DND-41 (cell line): ENCODE measurements at regions not wholly inside any gene's neighbourhood (a gene's known extent, or its start where the extent isn't known, plus 50 kb on each side); places are given as distances from the start of the nearest gene placed in this dataset.

Source experiments
- ATAC-seq: fragments of 200-7000 bp; cut with Tn5 transposase; 3 replicates; pipeline ENCODE4 v1.9.1; 2021; ENCODE audit warnings: low read depth; ENCODE audit not compliant: insufficient read depth
- DNase-seq: peaks from one replicate; pipeline ENCODE4 v3.0.0-alpha.2; 2020
- H2AFZ ChIP-seq: 2 replicates; pipeline ENCODE4 v1.6.0; 2012; ENCODE audit warnings: low read depth, low read length
- H3K27ac ChIP-seq: 2 replicates; pipeline ENCODE4 v1.5.1; 2012; ENCODE audit warnings: low read length, inconsistent platforms
- H3K27me3 ChIP-seq: fragments of 200-600 bp; sonication (generic); 2 replicates; pipeline ENCODE4 v1.6.0; 2012; ENCODE audit warnings: low read length, mild to moderate bottlenecking, inconsistent platforms; ENCODE audit not compliant: insufficient read depth, poor library complexity
- H3K36me3 ChIP-seq: 2 replicates; pipeline ENCODE4 v1.5.1; 2012; ENCODE audit warnings: low read length, inconsistent platforms; ENCODE audit not compliant: insufficient read depth
- H3K4me1 ChIP-seq: 2 replicates; pipeline ENCODE4 v1.5.1; 2012; ENCODE audit warnings: mild to moderate bottlenecking, low read length; ENCODE audit not compliant: insufficient read depth
- H3K4me2 ChIP-seq: 2 replicates; pipeline ENCODE4 v1.6.0; 2012; ENCODE audit warnings: mild to moderate bottlenecking, moderate library complexity, low read length, inconsistent platforms; ENCODE audit not compliant: insufficient read depth
- H3K4me3 ChIP-seq, 2 experiments: fragments of 200-600 bp in 1 of 2; shearing (Covaris generic) in 1 of 2; 2 replicates each; pipeline ENCODE4 v1.5.1; 2012 to 2016; ENCODE audit warnings: inconsistent platforms in 2 of 2, low read length in 2 of 2, mild to moderate bottlenecking in 2 of 2, low read depth in 1 of 2, moderate library complexity in 1 of 2
- H3K79me2 ChIP-seq: 2 replicates; pipeline ENCODE4 v1.6.0; 2012; ENCODE audit warnings: low read length, inconsistent platforms; ENCODE audit not compliant: insufficient read depth
- H3K9ac ChIP-seq: 2 replicates; pipeline ENCODE4 v1.6.0; 2012; ENCODE audit warnings: low read depth, mild to moderate bottlenecking, inconsistent platforms, low read length, moderate library complexity
- H3K9me3 ChIP-seq: 2 replicates; pipeline ENCODE4 v1.5.1; 2012; ENCODE audit warnings: low read length, moderate library complexity, mild to moderate bottlenecking, inconsistent platforms; ENCODE audit not compliant: insufficient read depth, severe bottlenecking
- H4K20me1 ChIP-seq: 2 replicates; pipeline ENCODE4 v1.6.0; 2012; ENCODE audit warnings: low read length; ENCODE audit not compliant: insufficient read depth
- CTCF ChIP-seq: IDR thresholded peaks from 2 replicates; pipeline ENCODE4 v1.5.1; 2012; ENCODE audit warnings: borderline replicate concordance, low read length, moderate library complexity, mild to moderate bottlenecking; ENCODE audit not compliant: poor library complexity, severe bottlenecking; ENCODE audit errors: extremely low read depth
- EZH2 ChIP-seq: IDR thresholded peaks from 3 replicates; pipeline ENCODE4 v1.6.1; 2012; ENCODE audit warnings: borderline replicate concordance, low read depth, mild to moderate bottlenecking, moderate library complexity, low read length, inconsistent platforms; ENCODE audit not compliant: severe bottlenecking

GRCh38 chr10:27440478-27440877, 63.6 kb upstream of the RAB18 start:
- H4K20me1 ChIP-seq = no peaks in the 10 kb centered on the region
- ATAC-seq = no peak
- H3K27ac ChIP-seq = no peak overlapping the region
- H3K36me3 ChIP-seq = no peaks in the 10 kb centered on the region
- no peaks in the 10 kb centered on the region for H3K4me1 ChIP-seq
- no peak overlapping the region for H2AFZ ChIP-seq
- no peaks in the 10 kb centered on the region for H3K9me3 ChIP-seq
- H3K27me3 ChIP-seq = no peaks in the 10 kb centered on the region
- TF ChIP-seq EZH2 (no peak), CTCF (no peak)
- no peak overlapping the region for H3K9ac ChIP-seq
- no peak for DNase-seq
- no peak overlapping the region for H3K4me3 ChIP-seq
- no peaks in the 10 kb centered on the region for H3K79me2 ChIP-seq
- H3K4me2 ChIP-seq = no peak overlapping the region

GRCh38 chr10:27440021-27440420, 64.1 kb upstream of the RAB18 start:
- no peaks in the 10 kb centered on the region for H3K79me2 ChIP-seq
- no peaks in the 10 kb centered on the region for H4K20me1 ChIP-seq
- H3K4me1 ChIP-seq = no peaks in the 10 kb centered on the region
- H3K4me3 ChIP-seq = no peak overlapping the region
- no peaks in the 10 kb centered on the region for H3K27me3 ChIP-seq
- TF ChIP-seq CTCF (no peak), EZH2 (no peak)
- H3K36me3 ChIP-seq = no peaks in the 10 kb centered on the region
- H2AFZ ChIP-seq = no peak overlapping the region
- no peak for ATAC-seq
- H3K9ac ChIP-seq = no peak overlapping the region
- no peak for DNase-seq
- no peaks in the 10 kb centered on the region for H3K9me3 ChIP-seq
- no peak overlapping the region for H3K27ac ChIP-seq
- no peak overlapping the region for H3K4me2 ChIP-seq

GRCh38 chr10:27439101-27439500, 65.0 kb upstream of the RAB18 start:
- H3K4me1 ChIP-seq = no peaks in the 10 kb centered on the region
- no peak overlapping the region for H3K4me3 ChIP-seq
- H3K9ac ChIP-seq = no peak overlapping the region
- no peaks in the 10 kb centered on the region for H4K20me1 ChIP-seq
- no peak overlapping the region for H3K4me2 ChIP-seq
- H3K36me3 ChIP-seq = no peaks in the 10 kb centered on the region
- H3K27ac ChIP-seq = no peak overlapping the region
- no peaks in the 10 kb centered on the region for H3K27me3 ChIP-seq
- no peaks in the 10 kb centered on the region for H3K9me3 ChIP-seq
- H3K79me2 ChIP-seq = no peaks in the 10 kb centered on the region
- TF ChIP-seq CTCF (no peak), EZH2 (no peak)
- no peak for ATAC-seq
- DNase-seq = no peak
- no peak overlapping the region for H2AFZ ChIP-seq

- H3K4me2 ChIP-seq = no peak overlapping the region
- H4K20me1 ChIP-seq = no peaks in the 10 kb centered on the region
- no peaks in the 10 kb centered on the region for H3K9me3 ChIP-seq
- H3K27ac ChIP-seq = no peak overlapping the region
- TF ChIP-seq EZH2 (no peak), CTCF (no peak)
- H3K36me3 ChIP-seq = no peaks in the 10 kb centered on the region
- no peak for DNase-seq
- no peaks in the 10 kb centered on the region for H3K79me2 ChIP-seq
- no peaks in the 10 kb centered on the region for H3K4me1 ChIP-seq
- H2AFZ ChIP-seq = no peak overlapping the region
- no peak overlapping the region for H3K4me3 ChIP-seq
- no peak for ATAC-seq
- H3K9ac ChIP-seq = no peak overlapping the region
- no peaks in the 10 kb centered on the region for H3K27me3 ChIP-seq
Observed at GRCh38 chr10:27437775-27438174, 66.3 kb upstream of the RAB18 start.
